GM21526 (cell line): ENCODE measurements at regions not wholly inside any gene's neighbourhood (a gene's known extent, or its start where the extent isn't known, plus 50 kb on each side); places are given as distances from the start of the nearest gene placed in this dataset.
"Not testable (repeated sequence)": the region's sequence is repeated elsewhere in the genome, so short reads cannot be mapped to it uniquely, and the experiment has no call there.

ENCODE experiments used
- ATAC-seq: cut with Tn5 transposase; IDR thresholded peaks from one replicate; pipeline ENCODE4 v1.9.1; 2021; ENCODE audit warnings: moderate library complexity; ENCODE audit not compliant: unreplicated experiment, low FRiP score

- no peak for ATAC-seq
These were observed 99.4 kb upstream of the TRIB2 start for GRCh38 chr2:12617366-12617765.

GRCh38 chr2:12617853-12618252 is 98.9 kb upstream of the TRIB2 start:
- no peak for ATAC-seq

GRCh38 chr2:12618576-12618975 is 98.2 kb upstream of the TRIB2 start:
- no peak for ATAC-seq

GRCh38 chr2:12619975-12620374 is 96.8 kb upstream of the TRIB2 start:
- ATAC-seq, result no peak

GRCh38 chr2:12620759-12621158 is 96.0 kb upstream of the TRIB2 start:
- no peak for ATAC-seq

GRCh38 chr2:12623051-12623450 is 93.7 kb upstream of the TRIB2 start:
- no peak for ATAC-seq

GRCh38 chr2:12624384-12624783 is 92.4 kb upstream of the TRIB2 start:
- no peak for ATAC-seq

- ATAC-seq, result no peak
These were observed 91.7 kb upstream of the TRIB2 start for GRCh38 chr2:12624905-12625598.

GRCh38 chr2:12628541-12628940 is 88.2 kb upstream of the TRIB2 start:
- not testable (repeated sequence) for ATAC-seq

- no peak for ATAC-seq
These were observed 79.7 kb upstream of the TRIB2 start for GRCh38 chr2:12636837-12637581.

GRCh38 chr2:12637754-12638153 is 79.0 kb upstream of the TRIB2 start:
- no peak for ATAC-seq

GRCh38 chr2:12641441-12641840 is 75.3 kb upstream of the TRIB2 start:
- no peak for ATAC-seq

- no peak for ATAC-seq
These were observed 74.4 kb upstream of the TRIB2 start for GRCh38 chr2:12642332-12642731.

- ATAC-seq, result no peak
These were observed 73.9 kb upstream of the TRIB2 start for GRCh38 chr2:12642859-12643258.

GRCh38 chr2:12649602-12650400 is 66.9 kb upstream of the TRIB2 start:
- no peak for ATAC-seq

- ATAC-seq, result no peak
These were observed 65.1 kb upstream of the TRIB2 start for GRCh38 chr2:12651641-12652040.

GRCh38 chr2:12652723-12653122 is 64.0 kb upstream of the TRIB2 start:
- no peak for ATAC-seq

- no peak for ATAC-seq
These were observed 59.2 kb upstream of the TRIB2 start for GRCh38 chr2:12657560-12657959.

GRCh38 chr2:12658310-12658945 is 58.3 kb upstream of the TRIB2 start:
- no peak for ATAC-seq

GRCh38 chr2:12661489-12661888 is 55.2 kb upstream of the TRIB2 start:
- ATAC-seq, result no peak
